H1 (cell line): ENCODE measurements at regions not wholly inside any gene's neighbourhood (a gene's known extent, or its start where the extent isn't known, plus 50 kb on each side); places are given as distances from the start of the nearest gene placed in this dataset.

Experiments
- CTCF ChIA-PET: fragments of 300-600 bp; sonication (Branson Sonifier 250); formaldehyde crosslinking; loops from one replicate; lab custom pipeline; 2021; ENCODE audit not compliant: partially characterized antibody; lab: Charles Lee
- POLR2A ChIA-PET: fragments of 300-600 bp; sonication (Branson Sonifier 250); formaldehyde crosslinking; loops from one replicate; lab custom pipeline; 2021; ENCODE audit warnings: inconsistent platforms; ENCODE audit not compliant: partially characterized antibody; lab: Charles Lee
- DNase-seq, 2 experiments: peaks; one replicate each; pipeline versions ENCODE4 v3.0.0 to v3.0.0-alpha.2; 2010 to 2022; ENCODE audit warnings: low spot score in 2 of 2, low read depth in 1 of 2, mixed read lengths in 1 of 2
- FAIRE-seq: peaks from 2 replicates; lab custom pipeline; 2011; peaks lifted over from hg19 to GRCh38; lab: Jason Lieb, UNC
- H2AFZ ChIP-seq: 2 replicates; pipeline ENCODE4 v1.8.1; 2012; ENCODE audit warnings: low read length, inconsistent platforms
- H2AK5ac ChIP-seq: 2 replicates; pipeline ENCODE4 v1.6.1; 2013; ENCODE audit warnings: low read depth, low read length
- H2BK120ac ChIP-seq: replicated peaks from 2 replicates; pipeline ENCODE3; 2013; ENCODE audit warnings: low read depth, low read length, inconsistent platforms
- H2BK12ac ChIP-seq: 2 replicates; pipeline ENCODE4 v1.6.1; 2013; ENCODE audit warnings: low read depth, low read length
- H2BK15ac ChIP-seq: 2 replicates; pipeline ENCODE4 v1.6.1; 2013; ENCODE audit warnings: low read length
- H2BK20ac ChIP-seq: 2 replicates; pipeline ENCODE4 v1.6.1; 2013; ENCODE audit warnings: low read length
- H2BK5ac ChIP-seq: 2 replicates; pipeline ENCODE4 v1.6.1; 2013; ENCODE audit warnings: low read depth, low read length
- H3K14ac ChIP-seq: 2 replicates; pipeline ENCODE4 v1.6.1; 2013; ENCODE audit warnings: inconsistent platforms; ENCODE audit not compliant: insufficient read length
- H3K18ac ChIP-seq: 2 replicates; pipeline ENCODE4 v1.6.1; 2013; ENCODE audit warnings: low read length; ENCODE audit errors: extremely low read depth
- H3K23ac ChIP-seq: 2 replicates; pipeline ENCODE4 v1.6.1; 2013; ENCODE audit warnings: inconsistent platforms; ENCODE audit not compliant: insufficient read length
- H3K23me2 ChIP-seq: 2 replicates; pipeline ENCODE4 v1.6.1; 2013; ENCODE audit warnings: low read depth, low read length
- H3K27ac ChIP-seq: 2 replicates; pipeline ENCODE4 v1.6.1; 2011; ENCODE audit warnings: low read depth, low read length, inconsistent platforms
- H3K27me3 ChIP-seq, 4 experiments: replicated peaks in 1 of 4; 1 replicate in 1 of 4; 2 replicates in 3 of 4; pipeline versions ENCODE4 v1.6.1 to v1.8.1; 2011 to 2013; ENCODE audit warnings: low read length in 3 of 4, mild to moderate bottlenecking in 3 of 4, inconsistent platforms in 2 of 4, mixed read lengths in 2 of 4, moderate library complexity in 1 of 4; ENCODE audit not compliant: control insufficient read depth in 3 of 4, insufficient read depth in 3 of 4; ENCODE audit errors: extremely low read depth in 1 of 4
- H3K36me3 ChIP-seq, 4 experiments: 2 replicates each; pipeline versions ENCODE4 v1.6.1 to v1.8.1; 2011 to 2013; ENCODE audit warnings: mild to moderate bottlenecking in 4 of 4, low read length in 3 of 4, moderate library complexity in 2 of 4, control low read depth in 1 of 4, inconsistent platforms in 1 of 4; ENCODE audit not compliant: insufficient read depth in 4 of 4, control insufficient read depth in 2 of 4
- H3K4ac ChIP-seq: replicated peaks from 2 replicates; pipeline ENCODE3; 2013; ENCODE audit warnings: low read length, low read depth, mixed read lengths, inconsistent platforms; ENCODE audit not compliant: insufficient read length
- H3K4me1 ChIP-seq, 4 experiments: replicated peaks in 1 of 4; 1 replicate in 1 of 4; 2 replicates in 3 of 4; pipeline versions ENCODE4 v1.6.1 to v1.8.1; 2011 to 2013; ENCODE audit warnings: low read length in 3 of 4, inconsistent platforms in 2 of 4, mixed read lengths in 1 of 4; ENCODE audit not compliant: insufficient read depth in 4 of 4, control insufficient read depth in 3 of 4
- H3K4me2 ChIP-seq, 2 experiments: 2 replicates each; pipeline versions ENCODE4 v1.6.1 to v1.8.1; 2011 to 2013; ENCODE audit warnings: low read depth in 2 of 2, low read length in 2 of 2, control low read depth in 1 of 2, inconsistent platforms in 1 of 2, mild to moderate bottlenecking in 1 of 2; ENCODE audit not compliant: insufficient read depth in 1 of 2
- H3K4me3 ChIP-seq, 4 experiments: fragments of 200-600, 300-600 bp in 1 of 4; sonication (generic), shearing (Covaris generic), sonication (Bioruptor Twin) in 1 of 4; 2 replicates each; pipeline versions ENCODE4 v1.5.1 to v1.8.1; 2011 to 2016; ENCODE audit warnings: low read length in 4 of 4, low read depth in 3 of 4, control low read depth in 2 of 4, inconsistent platforms in 2 of 4, mild to moderate bottlenecking in 2 of 4, mixed read lengths in 1 of 4, moderate library complexity in 1 of 4; ENCODE audit not compliant: insufficient read depth in 2 of 4; ENCODE audit errors: extremely low read depth in 1 of 4
- H3K56ac ChIP-seq: replicated peaks from 2 replicates; pipeline ENCODE3; 2013; ENCODE audit warnings: low read depth, mild to moderate bottlenecking, mixed read lengths, low read length, inconsistent platforms; ENCODE audit not compliant: insufficient read length
- H3K79me1 ChIP-seq: 2 replicates; pipeline ENCODE4 v1.6.1; 2013; ENCODE audit warnings: low read depth, low read length, control low read depth
- H3K79me2 ChIP-seq, 2 experiments: 2 replicates each; pipeline versions ENCODE4 v1.6.1 to v1.8.1; 2012 to 2013; ENCODE audit warnings: low read length in 2 of 2, mild to moderate bottlenecking in 2 of 2, inconsistent platforms in 1 of 2; ENCODE audit not compliant: insufficient read depth in 2 of 2, control insufficient read depth in 1 of 2
- H3K9ac ChIP-seq, 4 experiments: replicated peaks in 1 of 4; 1 replicate in 1 of 4; 2 replicates in 3 of 4; pipeline versions ENCODE4 v1.6.1 to v1.8.1; 2011 to 2013; ENCODE audit warnings: low read depth in 3 of 4, low read length in 3 of 4, control low read depth in 2 of 4, mild to moderate bottlenecking in 2 of 4, moderate library complexity in 2 of 4, inconsistent platforms in 1 of 4; ENCODE audit errors: extremely low read depth in 1 of 4
- H3K9me3 ChIP-seq, 2 experiments: 2 replicates each; pipeline versions ENCODE4 v1.6.1 to v1.8.1; 2012 to 2013; ENCODE audit warnings: mild to moderate bottlenecking in 2 of 2, moderate library complexity in 2 of 2, control low read depth in 1 of 2, inconsistent platforms in 1 of 2, low read depth in 1 of 2, low read length in 1 of 2, mixed read lengths in 1 of 2; ENCODE audit not compliant: insufficient read depth in 2 of 2
- H4K20me1 ChIP-seq, 2 experiments: replicated peaks in 1 of 2; 2 replicates each; pipeline versions ENCODE3 to v1.8.1; 2011 to 2013; ENCODE audit warnings: inconsistent platforms in 2 of 2, low read length in 2 of 2, mild to moderate bottlenecking in 1 of 2; ENCODE audit not compliant: insufficient read depth in 2 of 2, control insufficient read depth in 1 of 2
- H4K5ac ChIP-seq: 2 replicates; pipeline ENCODE4 v1.6.1; 2013; ENCODE audit warnings: low read length, low read depth, mixed read lengths, inconsistent platforms; ENCODE audit not compliant: insufficient read length
- H4K8ac ChIP-seq: 2 replicates; pipeline ENCODE4 v1.8.0; 2013; ENCODE audit warnings: mild to moderate bottlenecking, moderate library complexity, low read length, inconsistent platforms; ENCODE audit not compliant: insufficient read depth; ENCODE audit errors: extremely low read depth
- H4K91ac ChIP-seq: replicated peaks from 2 replicates; pipeline ENCODE3; 2013; ENCODE audit warnings: low read length, mixed read lengths, inconsistent platforms; ENCODE audit not compliant: insufficient read length
- BCL11A ChIP-seq, 2 experiments: IDR thresholded peaks; one replicate each; pipeline ENCODE4 v1.6.1; 2011; ENCODE audit warnings: low read depth in 2 of 2, low read length in 2 of 2, mild to moderate bottlenecking in 2 of 2
- CHD1 ChIP-seq: IDR thresholded peaks from 2 replicates; pipeline ENCODE4 v1.6.1; 2012; ENCODE audit warnings: low read depth, low read length, improper control_type of control experiment
- CTCF ChIP-seq, 3 experiments: IDR thresholded peaks; 1 replicate in 2 of 3; 2 replicates in 1 of 3; pipeline versions ENCODE4 v1.5.1 to v1.6.1; 2011; ENCODE audit warnings: low read length in 3 of 3, mild to moderate bottlenecking in 3 of 3, inconsistent platforms in 2 of 3, low read depth in 1 of 3, moderate library complexity in 1 of 3; ENCODE audit not compliant: insufficient read depth in 1 of 3; ENCODE audit errors: control extremely low read depth in 1 of 3
- FOSL1 ChIP-seq: IDR thresholded peaks from 2 replicates; pipeline ENCODE4 v1.6.1; 2011; ENCODE audit warnings: mild to moderate bottlenecking, low read depth, low read length, moderate library complexity; ENCODE audit not compliant: insufficient read depth
- RAD21 ChIP-seq, 2 experiments: IDR thresholded peaks in 1 of 2; conservative IDR thresholded peaks in 1 of 2; 2 replicates each; pipeline ENCODE4 v1.6.1; 2011; ENCODE audit warnings: low read depth in 2 of 2, low read length in 2 of 2, improper control_type of control experiment in 1 of 2, inconsistent platforms in 1 of 2, mild to moderate bottlenecking in 1 of 2, moderate library complexity in 1 of 2
- SAP30 ChIP-seq: fragments of 300-600 bp; sonication (generic); IDR thresholded peaks from 2 replicates; pipeline ENCODE4 v1.7.1; 2012; ENCODE audit warnings: low read length, moderate library complexity, mild to moderate bottlenecking, inconsistent platforms; ENCODE audit not compliant: insufficient read depth, insufficient replicate concordance
- SIN3A ChIP-seq, 2 experiments: IDR thresholded peaks in 1 of 2; conservative IDR thresholded peaks in 1 of 2; 2 replicates each; pipeline ENCODE4 v1.6.1; 2011 to 2012; ENCODE audit warnings: low read length in 2 of 2, improper control_type of control experiment in 1 of 2, low read depth in 1 of 2, mild to moderate bottlenecking in 1 of 2
- WGBS, 2 experiments: shearing (Covaris generic) in 1 of 2; methylation state at CpG; one replicate each; pipeline versions ENCODE4 v1.1.6 to v1.1.7; 2013 to 2015; ENCODE audit warnings: low lambda C conversion rate in 2 of 2, mixed read lengths in 2 of 2, inconsistent platforms in 1 of 2, low coverage in 1 of 2, missing lambda C conversion rate in 1 of 2; ENCODE audit not compliant: insufficient replicate concordance in 2 of 2, insufficient coverage in 1 of 2, insufficient read length in 1 of 2; ENCODE audit errors: extremely low coverage in 1 of 2, missing lambda C conversion rate in 1 of 2; 5-methylcytosine and 5-hydroxymethylcytosine counted together

- no peak overlapping the region for H2BK5ac ChIP-seq
- no peak overlapping the region for H2BK15ac ChIP-seq
- H4K5ac ChIP-seq: no peak overlapping the region
- WGBS, 2 experiments: 85% methylated on average over 6 of the region's 6 CpGs; no CpG with 5 or more reads in 1 of the 2 experiments
- H2AFZ ChIP-seq: no peak overlapping the region
- no peak overlapping the region for H4K8ac ChIP-seq
- H2AK5ac ChIP-seq: no peak overlapping the region
- no peak overlapping the region for H3K27ac ChIP-seq
- H3K27me3 ChIP-seq: peaks cover 1 to 14% (median 9%) of the 10 kb centered on the region in 4 experiments; a peak in 5 of 7 replicates
- no peaks in the 10 kb centered on the region; the same call in 1 of the 2 replicates for H3K23me2 ChIP-seq
- no peak overlapping the region for H3K9ac ChIP-seq
- H3K79me2 ChIP-seq: no peaks in the 10 kb centered on the region
- no peaks in the 10 kb centered on the region for H3K79me1 ChIP-seq
- no peak overlapping the region for H3K18ac ChIP-seq
- H2BK20ac ChIP-seq: no peak overlapping the region
- no peak overlapping the region for H3K4ac ChIP-seq
- TF ChIP-seq SAP30 (no peak), SIN3A (conservative IDR thresholded peaks at IDR 0.05 in 1 of 2, IDR thresholded peaks at IDR 0.05 in 1 of 2; ENCODE audit: low read depth in 1 of 2, low read length in 2 of 2) (no peak), RAD21 (IDR thresholded peaks at IDR 0.05 in 1 of 2, conservative IDR thresholded peaks at IDR 0.05 in 1 of 2; ENCODE audit: low read depth in 2 of 2, low read length in 2 of 2) (peak in 1 of 2 experiments; percentile 36; a peak in 2 of 4 replicates), CHD1 (no peak), BCL11A (IDR thresholded peaks at IDR 0.05; ENCODE audit: low read depth in 2 of 2, low read length in 2 of 2) (no peak), CTCF (IDR thresholded peaks at IDR 0.05; ENCODE audit: control extremely low read depth in 1 of 3, insufficient read depth in 1 of 3, low read depth in 1 of 3, low read length in 3 of 3) (peak in 1 of 3 experiments; percentile 2; a peak in 1 of 4 replicates), FOSL1 (no peak)
- H3K14ac ChIP-seq: no peak overlapping the region
- H3K4me3 ChIP-seq: no peak overlapping the region
- no peak overlapping the region for H3K23ac ChIP-seq
- no peak overlapping the region for H2BK120ac ChIP-seq
- ChIA-PET POLR2A (no interaction called here), CTCF (interaction anchor here (0.7 kb wide), 1 partner anchor 177 kb away, joined by 3 read pairs; no protein-coding TSS in a partner anchor)
- no peak overlapping the region for H2BK12ac ChIP-seq
- no peaks in the 10 kb centered on the region for H3K9me3 ChIP-seq
- no peak overlapping the region for H4K91ac ChIP-seq
- H4K20me1 ChIP-seq: no peaks in the 10 kb centered on the region
- no peak for FAIRE-seq
- H3K4me1 ChIP-seq: peaks cover 0 to 10% (median 0%) of the 10 kb centered on the region in 4 experiments; a peak in 1 of 7 replicates
- H3K4me2 ChIP-seq: no peak overlapping the region
- H3K36me3 ChIP-seq: no peaks in the 10 kb centered on the region
- DNase-seq: no peak
- no peak overlapping the region for H3K56ac ChIP-seq
Observed at GRCh38 chr2:139367416-139367815, 587.2 kb upstream of the NXPH2 start.
